ENCODE measurements at regions not wholly inside any gene's neighbourhood (a gene's known extent, or its start where the extent isn't known, plus 50 kb on each side); places are given as distances from the start of the nearest gene placed in this dataset.
"Not testable (repeated sequence)": the region's sequence is repeated elsewhere in the genome, so short reads cannot be mapped to it uniquely, and the experiment has no call there.

DNA sequence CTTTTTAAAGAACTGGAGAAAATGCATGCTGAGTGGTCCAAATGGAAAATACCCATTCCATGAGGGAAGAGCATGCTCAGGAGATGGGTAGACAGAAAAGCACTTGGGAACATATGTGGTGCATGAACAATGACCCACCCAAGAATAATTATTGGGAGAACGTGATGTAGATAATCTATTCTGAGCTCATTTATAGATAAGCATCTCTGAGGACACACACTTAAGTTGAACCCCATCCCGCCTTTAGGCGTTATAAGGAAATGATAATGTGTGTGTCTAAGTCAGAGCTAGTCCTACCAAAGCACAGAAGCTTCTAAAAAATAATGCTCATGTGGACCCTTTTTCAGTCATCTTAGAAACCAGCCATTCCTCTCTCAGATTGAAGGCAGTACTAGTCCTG, 189.9 kb downstream of the KTN1 start:
- no peak for DNase-seq

DNA sequence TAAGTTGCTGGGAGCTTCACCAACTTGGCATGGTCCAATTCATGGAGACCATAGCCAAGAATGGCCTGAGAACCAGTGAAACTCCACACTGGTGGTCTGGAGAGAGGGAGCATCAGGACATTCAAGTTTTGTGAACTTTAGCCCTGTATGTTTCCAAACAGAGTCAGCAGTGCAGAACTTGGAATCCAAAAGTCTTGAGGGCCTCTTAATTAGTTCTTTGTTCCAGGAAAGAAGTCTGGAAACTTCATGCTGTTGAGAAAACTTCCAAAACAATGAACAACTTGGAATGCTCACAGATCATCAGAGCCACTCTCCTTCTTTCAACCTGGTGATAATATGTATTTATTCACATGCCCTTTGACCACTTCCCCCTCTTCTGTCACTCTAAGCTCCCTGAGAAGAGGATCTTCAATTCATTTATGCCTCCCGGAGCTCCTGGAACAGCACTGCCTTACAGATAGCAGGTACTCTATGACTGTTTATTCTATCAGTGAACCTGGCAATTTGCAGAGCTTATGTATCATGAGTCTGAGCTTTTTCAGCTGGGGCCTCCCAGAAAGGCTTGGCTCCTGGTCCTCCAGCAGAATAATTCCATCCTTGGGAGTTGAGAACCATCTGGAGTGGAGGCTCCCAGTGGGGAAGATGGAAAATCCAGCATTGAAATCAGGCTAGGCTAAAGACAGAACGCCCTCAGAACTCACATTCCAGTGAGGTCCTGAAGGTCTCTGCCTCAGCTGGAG, 191.4 kb downstream of the KTN1 start:
- no peak for DNase-seq

DNA sequence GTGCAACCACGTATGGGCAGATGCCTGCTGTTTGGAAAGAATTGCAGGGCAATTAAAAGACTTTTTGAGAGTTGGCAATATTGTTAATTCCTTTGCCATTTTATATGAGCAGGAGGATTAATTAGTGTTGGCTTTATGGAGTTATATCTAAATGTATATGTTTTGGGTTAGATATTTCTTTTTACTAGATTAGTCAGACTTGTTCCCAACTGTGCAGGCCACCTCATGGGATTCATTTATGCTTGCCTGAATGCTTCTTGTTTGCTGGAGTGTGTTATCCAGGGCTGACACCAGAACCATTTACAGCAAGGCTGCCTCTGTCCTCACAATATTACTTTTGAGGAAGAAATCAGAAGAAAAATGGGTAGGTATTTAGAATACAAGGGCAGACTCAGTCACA, 192.5 kb downstream of the KTN1 start:
- no peak for DNase-seq

DNA sequence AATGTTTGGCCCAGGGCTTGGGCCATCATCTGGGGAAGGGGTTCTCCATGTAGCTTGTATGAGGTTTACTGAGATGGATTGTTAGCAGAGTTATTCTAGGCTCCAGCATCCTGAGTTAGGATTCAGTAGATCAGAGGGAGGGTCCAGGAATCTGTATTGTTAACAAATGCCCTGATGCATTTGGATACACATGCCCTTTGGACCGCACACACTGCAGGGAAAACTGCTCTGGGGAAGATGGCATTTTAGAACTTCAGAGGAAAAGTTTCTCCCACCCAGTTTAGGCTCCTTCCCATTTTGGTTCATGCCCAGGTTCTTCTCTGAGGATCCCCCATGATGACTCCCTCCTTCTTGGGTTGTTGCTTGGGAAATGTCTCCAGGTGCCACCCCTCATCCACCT, 193.3 kb downstream of the KTN1 start:
- DNase-seq: no peak

DNA sequence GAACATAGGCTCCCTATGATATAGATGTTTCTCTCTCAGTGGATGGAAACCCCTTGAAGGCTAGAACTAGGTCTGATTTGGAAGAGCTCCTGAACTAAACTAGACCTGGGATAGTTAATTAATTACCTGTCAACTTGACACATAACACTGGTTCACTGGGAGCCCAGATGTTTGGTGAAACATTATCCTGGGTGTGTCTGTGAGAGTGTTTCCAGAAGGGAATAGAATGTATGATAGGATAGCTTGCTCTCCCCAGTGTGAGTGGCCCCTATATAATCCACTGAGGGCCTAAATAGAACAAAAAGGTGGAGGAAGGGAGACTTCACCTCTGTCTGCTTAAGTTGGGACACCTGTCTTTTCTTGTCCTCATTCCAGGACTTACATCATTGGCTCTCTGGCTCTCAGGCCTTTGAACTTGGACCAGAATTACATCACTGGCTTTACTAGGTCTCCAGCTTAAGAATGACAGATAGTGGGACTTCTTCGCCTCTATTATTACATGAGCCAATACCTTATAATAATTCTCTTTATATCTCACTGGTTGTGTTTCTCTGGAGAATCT, 194.1 kb downstream of the KTN1 start:
- no peak for DNase-seq

DNA sequence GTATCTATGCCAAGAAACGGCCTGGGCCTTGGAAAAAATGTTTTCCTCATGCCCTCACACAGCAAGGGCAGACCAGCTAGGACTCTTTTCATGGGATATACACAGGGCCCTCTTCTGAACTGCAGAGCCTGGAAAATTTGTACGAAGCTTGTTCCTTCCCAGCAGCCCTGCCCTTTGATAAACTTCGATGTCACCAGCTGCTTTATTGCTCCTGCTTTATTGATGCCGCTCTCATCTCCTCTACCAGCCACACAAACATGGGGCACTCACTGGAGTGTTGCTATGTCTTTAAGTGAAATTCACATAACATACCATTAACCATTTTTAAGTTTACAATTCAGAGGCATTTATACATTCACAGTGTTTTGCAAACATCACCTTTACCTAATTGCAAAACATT, 197.9 kb downstream of the KTN1 start:
- DNase-seq: no peak

DNA sequence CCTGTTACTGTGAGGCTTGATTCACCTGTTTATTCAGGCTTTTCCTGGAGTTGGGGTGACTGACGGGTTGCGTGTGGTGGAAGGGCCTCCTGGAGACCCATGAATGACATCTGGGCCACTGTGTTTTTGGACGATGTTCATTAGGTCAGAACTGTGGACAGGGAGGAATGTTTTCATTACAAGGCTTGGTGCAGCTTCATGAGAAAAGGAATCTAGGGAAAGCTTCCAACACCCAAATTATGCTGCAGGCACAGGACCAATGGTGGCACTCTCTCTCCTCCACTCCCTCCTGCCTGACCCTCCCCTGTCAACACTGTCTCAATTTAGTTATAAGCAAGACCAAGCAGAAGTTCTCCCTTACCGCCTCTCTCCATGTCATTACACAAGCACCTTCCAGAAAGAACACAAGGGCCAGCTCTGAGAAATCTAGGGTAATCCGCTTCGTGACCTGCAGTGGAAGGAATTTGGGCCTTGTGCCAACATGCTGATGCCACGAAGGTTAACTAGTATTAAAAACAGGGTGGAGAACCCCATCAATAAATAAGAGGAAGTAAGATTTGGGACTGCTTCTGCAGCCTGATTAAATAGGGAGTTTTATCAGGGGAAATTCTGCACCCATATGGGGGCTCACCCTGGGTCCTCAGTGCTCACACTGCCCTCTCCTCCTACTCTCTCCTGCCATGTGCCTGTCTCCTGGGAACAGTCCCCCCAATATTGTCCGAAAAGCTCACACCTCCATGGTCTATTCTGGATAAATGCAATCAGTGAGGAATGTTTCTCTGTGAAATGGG, 200.3 kb downstream of the KTN1 start:
- no peak for DNase-seq

DNA sequence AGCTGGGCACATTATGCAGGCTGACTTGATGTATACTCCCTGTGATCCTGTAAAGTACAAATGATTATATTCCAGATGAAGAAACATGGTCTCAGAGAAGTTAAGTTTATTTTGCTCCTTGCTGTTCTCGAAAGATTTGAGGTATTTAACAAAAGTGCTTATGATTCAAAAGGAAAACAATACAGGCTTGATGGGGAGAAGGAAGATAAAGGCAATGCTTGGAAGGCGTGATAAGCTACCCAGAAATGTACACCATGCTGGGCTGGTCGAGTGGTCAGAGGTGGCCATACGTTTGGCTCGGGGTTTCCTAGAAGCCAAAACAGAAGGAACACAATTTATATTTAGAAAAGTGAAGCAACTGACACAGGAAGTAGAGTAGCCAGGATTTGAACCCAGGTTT, 201.0 kb downstream of the KTN1 start:
- no peak for DNase-seq

DNA sequence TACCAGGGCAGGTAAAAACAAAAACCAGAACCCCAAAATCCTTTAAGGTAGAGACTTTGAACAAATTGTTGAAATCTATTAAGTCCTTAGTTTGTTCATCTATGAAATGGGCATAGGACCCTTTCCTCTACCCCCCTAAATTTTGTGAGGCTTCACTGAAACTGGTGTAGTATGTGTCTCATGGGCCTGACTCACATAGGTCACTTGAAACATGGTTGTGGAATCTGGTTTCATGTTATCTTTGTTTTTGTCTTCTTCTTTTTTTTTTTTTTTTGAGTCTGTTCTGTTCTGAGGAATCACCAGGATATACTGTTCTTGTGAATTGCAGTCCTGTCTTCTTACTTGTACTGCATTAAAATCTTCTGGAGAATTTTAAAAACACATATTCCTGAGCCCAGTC, 202.2 kb downstream of the KTN1 start:
- DNase-seq: no peak

DNA sequence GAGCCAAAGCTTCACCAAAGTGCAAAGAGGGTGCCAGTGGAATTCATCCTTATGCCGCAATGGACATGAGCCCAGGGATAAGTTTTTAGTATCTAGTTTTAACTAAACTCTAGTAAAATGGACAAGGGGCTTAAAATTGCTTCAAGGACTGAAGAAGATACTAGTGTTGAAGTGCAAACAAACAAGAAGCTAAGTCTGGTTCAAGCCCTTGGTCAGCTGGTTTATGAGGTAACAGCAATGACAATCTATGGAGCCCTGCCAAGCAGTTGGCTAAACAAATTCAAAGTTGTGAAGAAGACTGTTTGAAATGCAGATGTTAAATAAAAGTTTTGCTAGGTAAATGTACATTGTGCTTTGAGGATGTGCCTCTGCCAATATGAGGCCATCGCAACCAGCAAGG, 209.4 kb downstream of the KTN1 start:
- no peak for DNase-seq

DNA sequence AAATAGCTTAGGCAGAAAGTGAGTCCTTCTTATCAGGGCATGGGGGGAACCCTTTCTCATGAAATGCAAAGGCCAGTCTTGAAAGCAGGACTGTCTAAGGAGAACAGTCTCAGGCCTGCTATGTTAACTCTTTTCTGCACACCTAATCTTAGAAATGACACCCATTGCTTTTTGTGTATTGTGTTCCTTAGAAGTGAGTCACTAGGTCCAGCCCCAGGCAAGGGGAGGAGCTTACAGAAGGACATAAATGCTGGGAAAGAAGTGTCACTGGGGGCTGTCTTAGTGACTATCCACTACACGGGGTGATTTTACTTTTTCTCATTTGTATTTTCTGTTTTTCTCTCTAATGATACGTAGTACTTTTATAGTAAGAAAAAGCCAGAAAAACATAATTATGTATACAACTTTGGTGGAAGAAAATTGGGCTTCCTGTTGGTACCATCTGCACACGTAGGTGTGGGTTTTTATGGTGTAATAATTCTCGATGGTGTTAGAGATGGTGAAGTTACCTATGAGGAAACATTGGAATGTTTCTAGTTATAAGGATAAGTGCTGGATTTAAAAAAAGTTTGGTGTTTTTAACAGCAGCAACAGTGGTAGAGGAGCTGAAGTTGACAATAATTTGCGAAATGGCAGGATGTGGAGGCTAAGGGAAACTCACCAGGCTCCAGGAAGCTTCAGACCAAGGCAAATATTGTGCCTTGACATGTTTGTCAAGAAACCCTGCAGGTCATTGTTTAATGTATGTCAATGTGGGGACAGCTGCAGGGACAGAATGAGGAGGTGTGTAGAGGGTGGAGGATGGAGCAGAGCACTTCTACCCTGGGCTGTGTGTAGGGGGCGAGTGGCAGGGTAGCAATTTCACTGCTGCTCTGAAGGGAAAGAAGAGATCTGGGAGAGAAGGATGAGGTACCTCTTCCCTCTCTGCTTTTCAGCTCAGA, 214.9 kb downstream of the KTN1 start:
- DNase-seq: no peak

DNA sequence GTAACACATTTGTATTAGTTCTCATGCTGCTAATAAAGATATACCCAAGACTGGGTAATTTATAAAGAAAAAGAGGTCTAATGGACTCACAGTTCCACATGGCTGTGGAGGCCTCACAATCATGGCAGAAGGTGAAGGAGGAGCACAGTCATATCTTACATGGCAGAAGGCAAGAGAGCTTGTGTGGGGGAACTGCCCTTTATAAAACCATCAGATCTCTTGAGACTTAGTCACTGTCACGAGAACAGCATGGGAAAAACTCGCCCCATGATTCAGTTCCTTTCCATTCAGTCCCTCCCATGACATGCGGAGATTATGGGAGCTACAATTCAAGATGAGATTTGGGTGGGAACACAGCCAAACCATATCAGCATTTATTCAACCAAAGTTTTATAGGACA, 216.5 kb downstream of the KTN1 start:
- not testable (repeated sequence) for DNase-seq

DNA sequence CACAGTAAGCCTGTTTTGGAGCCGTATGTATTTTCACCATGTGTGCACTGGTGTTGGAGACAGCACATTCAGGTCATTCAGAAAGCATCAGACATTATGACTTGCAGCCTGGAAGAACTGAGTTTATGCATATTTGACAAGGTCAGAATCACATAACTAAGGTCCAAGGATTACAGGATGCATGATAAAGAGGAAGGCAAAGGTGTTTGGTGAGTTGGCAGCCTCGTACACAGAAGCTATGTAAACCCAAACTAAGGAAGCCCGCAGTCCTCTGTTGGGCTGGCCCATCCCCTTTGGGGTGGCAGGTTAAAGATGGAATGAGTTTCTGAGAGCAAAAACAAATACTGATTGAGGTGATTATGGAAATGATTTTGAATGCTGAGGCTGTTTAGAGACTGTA, 218.4 kb downstream of the KTN1 start:
- no peak for DNase-seq

DNA sequence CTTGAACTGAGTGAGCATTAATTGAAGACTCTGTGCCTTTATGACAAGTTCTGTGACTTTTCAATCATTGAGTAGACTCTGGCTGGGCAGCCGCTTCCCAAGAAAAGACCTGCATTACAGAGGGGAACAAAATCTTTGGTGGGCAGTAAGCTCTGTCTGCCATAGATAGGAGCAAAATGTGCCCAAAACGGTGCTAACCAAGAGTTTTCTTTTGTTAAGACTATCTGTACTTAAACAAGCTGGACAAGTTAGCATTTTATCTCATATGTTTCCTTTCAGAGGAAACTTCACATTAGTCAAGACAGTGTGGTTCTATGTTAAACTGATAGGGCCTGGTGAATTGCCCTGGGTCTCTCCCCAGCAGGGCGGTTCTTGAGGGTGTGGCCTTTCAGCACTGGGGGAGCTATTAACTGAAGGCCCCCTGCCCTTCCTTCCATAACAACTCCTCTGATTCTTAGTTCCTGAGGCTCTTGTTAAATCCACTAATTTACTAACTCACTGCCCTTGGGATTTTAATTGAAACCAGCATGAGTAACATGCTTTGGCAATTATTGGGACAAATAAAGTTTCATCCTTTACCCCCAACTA, 219.6 kb downstream of the KTN1 start:
- no peak for DNase-seq

DNA sequence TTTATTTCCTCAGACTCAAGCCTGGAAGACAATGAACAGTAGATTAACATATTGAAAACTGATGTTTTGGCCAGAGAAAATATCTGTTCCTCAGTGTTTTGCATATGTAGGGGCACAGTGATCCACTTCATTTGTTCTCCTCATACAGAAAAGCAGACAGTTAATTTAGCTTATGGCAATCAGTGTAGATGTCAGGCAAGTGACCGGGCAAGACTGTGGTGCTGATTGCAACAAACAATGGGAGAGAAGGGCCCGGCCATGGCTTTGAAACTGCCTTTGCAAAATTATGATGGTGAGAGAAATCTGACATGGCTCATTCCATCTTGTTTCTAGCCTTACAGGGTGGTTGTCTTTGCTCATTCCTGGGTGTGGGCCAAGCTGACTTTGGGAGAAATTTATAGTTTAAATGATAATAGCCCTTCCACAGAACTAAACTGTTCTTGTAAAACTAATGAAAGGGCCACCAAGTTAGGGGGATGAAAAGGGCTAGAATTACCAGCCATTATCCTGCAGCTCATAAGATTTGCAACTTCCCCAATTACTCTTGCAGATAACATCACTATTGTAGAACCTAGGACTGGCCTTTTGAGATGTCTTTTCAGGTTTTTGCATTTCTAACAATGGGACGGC, 220.3 kb downstream of the KTN1 start:
- DNase-seq: no peak

DNA sequence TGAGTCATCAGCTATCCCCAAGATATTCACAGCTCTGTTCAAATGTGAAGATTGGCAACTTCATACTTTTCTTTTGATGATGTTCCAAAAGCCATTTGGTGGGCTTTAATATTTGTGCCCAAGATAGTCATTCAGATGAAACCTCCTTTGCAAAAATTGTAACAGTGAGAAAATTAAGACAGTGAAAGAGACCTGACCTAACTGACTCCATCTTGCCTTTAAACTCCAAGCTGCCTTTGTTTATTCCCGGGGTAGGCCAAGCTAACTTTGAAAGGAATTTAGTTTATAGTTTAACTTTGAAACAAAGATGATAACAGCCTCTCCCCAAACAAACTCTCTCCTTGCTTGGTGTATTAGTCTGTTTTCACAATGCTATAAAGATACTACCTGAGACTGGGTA, 221.1 kb downstream of the KTN1 start:
- no peak for DNase-seq

DNA sequence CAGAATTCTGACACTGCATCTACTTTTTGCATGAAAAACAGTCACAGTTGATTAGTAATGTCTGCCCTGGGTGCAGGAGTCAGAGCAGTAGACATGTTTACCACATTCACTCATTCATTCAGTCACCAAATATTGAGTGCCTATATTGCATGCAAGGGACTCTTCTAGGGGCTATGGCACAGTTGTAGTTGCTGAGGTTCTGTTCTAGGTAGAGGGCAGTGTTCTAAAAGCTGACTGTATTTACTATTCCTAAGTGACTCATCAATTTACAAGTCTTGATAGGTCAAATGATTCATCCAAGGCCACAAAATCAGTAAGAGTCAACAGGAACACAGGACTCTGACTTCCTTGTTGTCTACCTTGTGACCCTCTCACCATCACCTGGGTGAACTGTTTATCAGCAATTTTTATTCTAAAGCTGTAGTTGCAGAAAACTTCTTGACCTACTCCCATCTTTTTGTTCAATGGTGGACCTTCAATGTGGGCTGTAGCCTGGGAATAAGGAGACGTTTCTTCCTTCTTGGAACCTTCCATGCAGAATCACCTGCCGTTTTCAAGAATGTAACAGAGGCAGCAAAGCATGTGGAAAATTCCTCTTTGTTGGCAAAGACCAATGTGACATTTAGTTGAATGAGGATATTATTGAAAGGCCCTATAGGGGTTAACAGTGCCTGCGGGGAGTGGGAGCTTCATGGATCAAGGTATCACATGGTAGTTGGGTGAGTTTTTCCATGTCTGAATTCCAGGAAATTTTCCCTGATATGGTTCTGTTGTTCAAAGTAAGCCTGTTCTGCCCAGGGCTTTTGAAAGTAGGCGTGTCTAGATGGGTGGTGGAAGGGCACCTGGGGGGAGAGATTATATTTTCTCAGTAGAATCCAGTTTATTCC, 223.2 kb downstream of the KTN1 start:
- DNase-seq: no peak

DNA sequence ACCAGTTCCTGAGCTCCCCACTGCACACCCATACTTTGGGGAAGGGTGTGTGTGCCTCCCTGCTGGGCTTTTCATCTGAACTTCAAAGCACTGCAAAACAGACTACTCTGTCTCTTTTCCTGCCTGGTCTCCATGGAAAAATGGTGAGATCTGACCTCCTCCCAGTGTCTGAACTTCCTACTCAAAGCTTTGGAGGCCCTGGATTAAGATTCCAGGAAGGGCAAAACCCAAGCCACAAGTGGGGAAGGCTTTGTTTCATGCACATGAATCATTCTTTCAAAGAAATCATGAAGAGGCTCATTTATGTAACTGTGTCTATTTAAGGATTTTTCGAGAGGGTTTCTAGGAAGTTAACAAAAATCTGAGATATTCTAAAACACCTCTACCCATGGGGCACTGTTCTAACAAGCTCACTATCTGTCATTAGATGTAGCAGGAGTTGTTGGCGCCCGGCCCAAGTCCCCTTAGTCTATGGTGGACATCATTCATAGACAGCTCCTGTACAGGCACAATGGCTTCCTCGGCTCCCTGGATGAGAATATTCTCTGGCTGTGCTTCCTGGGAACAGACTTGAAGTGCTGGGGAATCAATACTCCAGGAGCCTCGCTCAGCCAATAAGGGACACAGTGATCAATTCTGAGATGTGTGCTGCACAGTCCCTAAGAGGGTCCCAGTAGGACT, 224.0 kb downstream of the KTN1 start:
- no peak for DNase-seq

DNA sequence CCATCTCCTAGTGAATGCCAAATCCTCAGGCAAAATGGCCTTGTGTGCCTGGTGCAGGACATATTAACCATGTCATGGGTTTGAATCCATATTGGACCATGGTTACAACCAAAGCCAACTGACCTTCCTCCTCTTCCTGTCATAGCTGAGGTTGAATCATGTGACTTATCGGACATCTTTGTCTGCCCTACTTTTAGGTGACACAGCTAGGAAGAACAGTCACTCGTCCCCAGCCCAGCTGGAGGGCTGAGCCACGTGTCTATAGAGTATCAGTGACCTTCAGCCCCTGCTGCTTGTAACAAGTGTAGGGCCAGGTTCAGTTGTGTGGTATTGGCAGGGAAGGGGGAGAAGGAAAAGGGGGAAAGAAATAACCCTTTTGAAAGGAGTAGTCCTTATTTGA, 225.2 kb downstream of the KTN1 start:
- DNase-seq: no peak

DNA sequence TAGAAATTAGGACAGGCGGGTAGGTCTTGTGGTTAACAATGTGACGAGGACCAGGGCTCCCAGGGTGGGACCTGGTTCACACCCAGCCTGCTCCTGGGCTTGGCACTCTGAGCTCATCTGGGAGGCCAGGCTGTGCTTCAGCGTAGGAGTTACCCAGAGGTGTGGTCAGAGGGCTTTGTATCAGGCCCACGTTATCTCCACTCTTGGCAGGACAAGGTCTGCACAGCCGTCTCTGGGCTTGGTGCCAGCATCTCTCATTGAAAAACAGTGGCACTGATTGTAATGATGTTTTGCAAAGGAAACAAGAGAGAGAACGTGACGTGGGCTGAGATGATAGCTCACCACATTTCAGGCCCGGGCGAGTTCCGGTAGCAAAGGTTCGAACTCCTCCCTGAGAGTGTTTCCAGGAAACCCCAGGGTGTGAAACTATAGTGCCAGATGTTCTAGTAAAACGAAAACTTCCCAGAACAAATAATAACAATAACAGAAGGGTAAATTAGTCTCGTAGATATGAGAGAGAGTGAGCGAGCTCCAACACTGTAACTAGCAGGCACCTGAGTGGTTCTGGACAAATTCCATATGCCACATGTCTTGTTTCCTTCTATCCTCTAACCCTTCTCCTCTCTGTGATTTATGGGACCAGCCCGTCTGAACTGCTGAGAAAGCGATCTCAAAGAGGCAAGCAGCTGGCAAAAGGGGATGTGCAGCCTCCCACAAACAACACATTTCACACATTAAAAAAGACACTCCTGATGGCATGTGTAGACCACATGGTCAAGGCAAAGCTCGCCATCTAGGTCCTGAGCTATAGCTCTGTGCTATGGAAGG, 227.3 kb downstream of the KTN1 start:
- no peak for DNase-seq
